ENCODE measurements at regions not wholly inside any gene's neighbourhood (a gene's known extent, or its start where the extent isn't known, plus 50 kb on each side); places are given as distances from the start of the nearest gene placed in this dataset.

DNA sequence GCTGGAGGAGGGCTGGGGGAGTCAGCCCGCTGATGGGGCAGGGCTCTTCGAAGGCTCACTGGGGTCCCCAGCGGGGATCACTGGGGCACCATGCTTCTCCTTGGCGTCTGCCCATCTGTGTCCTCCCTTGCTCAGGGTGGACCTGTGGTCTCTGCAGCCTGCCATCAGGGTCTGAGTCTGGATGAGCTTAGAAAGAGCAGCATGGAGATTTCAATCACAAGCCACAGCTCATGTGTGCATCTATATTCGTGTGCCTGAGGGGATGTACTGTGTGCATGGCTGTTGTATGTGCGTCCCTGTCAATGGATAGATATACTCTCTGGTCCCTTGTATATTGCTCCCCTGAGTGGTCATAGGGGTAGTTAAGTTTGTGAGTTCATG, 126.6 kb upstream of the SDK2 start:
- DNase-seq (ENCODE audit: low read depth): no peak
- no peak overlapping the region for H3K4me3 ChIP-seq (ENCODE audit: low read depth, low read length)
- ChIA-PET POLR2A (no interaction called here), CTCF (no interaction called here)
- no peaks in the 10 kb centered on the region for H3K27me3 ChIP-seq (ENCODE audit: control insufficient read depth, insufficient read depth, low read length)
- no peaks in the 10 kb centered on the region for H3K36me3 ChIP-seq (ENCODE audit: control insufficient read depth, insufficient read depth, low read length)
- TF ChIP-seq, protein P1, sequence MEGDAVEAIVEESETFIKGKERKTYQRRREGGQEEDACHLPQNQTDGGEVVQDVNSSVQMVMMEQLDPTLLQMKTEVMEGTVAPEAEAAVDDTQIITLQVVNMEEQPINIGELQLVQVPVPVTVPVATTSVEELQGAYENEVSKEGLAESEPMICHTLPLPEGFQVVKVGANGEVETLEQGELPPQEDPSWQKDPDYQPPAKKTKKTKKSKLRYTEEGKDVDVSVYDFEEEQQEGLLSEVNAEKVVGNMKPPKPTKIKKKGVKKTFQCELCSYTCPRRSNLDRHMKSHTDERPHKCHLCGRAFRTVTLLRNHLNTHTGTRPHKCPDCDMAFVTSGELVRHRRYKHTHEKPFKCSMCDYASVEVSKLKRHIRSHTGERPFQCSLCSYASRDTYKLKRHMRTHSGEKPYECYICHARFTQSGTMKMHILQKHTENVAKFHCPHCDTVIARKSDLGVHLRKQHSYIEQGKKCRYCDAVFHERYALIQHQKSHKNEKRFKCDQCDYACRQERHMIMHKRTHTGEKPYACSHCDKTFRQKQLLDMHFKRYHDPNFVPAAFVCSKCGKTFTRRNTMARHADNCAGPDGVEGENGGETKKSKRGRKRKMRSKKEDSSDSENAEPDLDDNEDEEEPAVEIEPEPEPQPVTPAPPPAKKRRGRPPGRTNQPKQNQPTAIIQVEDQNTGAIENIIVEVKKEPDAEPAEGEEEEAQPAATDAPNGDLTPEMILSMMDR (IDR thresholded peaks at IDR 0.05; ENCODE audit: insufficient read depth, low read depth, low read length): no peak

DNA sequence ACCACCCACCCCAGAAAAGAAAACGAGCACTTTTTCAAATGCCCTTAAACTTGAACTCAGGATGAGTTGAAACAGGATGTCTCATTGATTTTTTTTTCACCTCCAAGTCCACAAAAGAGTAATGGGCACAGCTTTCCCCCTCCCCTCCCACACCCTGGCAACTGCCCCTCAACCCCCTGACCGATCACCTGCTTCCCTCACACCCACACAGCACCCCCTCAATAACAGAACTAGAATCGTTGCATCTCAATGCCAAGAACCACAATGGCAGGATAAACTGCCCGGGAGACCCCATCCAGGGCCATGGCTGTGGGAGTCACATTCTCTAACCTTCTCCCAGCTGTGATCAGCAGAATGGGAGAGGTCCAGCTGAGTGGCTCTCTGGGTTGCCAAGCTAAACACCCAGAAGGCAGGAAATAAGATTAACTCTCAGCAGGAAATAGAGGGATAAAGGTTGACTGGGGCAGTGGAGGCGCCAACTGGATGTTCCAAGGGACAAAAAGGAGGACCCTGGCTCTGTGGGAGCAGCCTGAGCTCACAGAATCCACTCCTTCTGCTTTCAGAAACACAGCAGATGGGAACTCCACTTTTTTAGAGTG, 128.0 kb upstream of the SDK2 start:
- POLR2A ChIA-PET: no interaction called here

DNA sequence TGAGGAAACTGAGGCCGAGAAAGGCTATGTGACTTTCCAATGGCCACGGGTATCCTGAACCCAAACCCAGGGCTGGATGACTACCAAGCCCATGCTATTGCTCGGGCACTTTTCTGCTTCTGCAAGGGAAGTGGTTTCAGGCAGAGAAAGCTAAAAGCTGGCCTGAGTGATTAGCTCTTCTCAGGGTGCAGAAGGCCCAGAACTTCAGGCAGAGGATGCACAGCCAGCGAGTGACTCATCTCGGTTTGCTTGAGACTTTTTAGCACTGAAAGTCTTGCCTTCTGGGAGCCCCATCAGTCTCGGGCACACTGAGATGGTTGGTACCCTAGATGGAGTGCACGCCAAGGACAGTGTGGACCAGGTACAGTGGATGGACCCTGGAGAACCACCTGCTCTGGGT, 129.5 kb upstream of the SDK2 start:
- Histone ChIP-seq H3K36me3 (ENCODE audit: control insufficient read depth, insufficient read depth, low read length) (no peaks in the 10 kb centered on the region), H3K4me3 (ENCODE audit: low read depth, low read length) (no peak overlapping the region), H3K27me3 (ENCODE audit: control insufficient read depth, insufficient read depth, low read length) (no peaks in the 10 kb centered on the region)
- CTCF ChIA-PET: no interaction called here
- POLR2A ChIA-PET: no interaction called here
- TF ChIP-seq, protein P1 (IDR thresholded peaks at IDR 0.05; ENCODE audit: insufficient read depth, low read depth, low read length): no peak
- DNase-seq (ENCODE audit: low read depth): no peak

More for the DNA sequence above, 128.0 kb upstream of the SDK2 start:
- TF ChIP-seq, protein P1 (IDR thresholded peaks at IDR 0.05; ENCODE audit: insufficient read depth, low read depth, low read length): no peak
- H3K27me3 ChIP-seq (ENCODE audit: control insufficient read depth, insufficient read depth, low read length): no peaks in the 10 kb centered on the region
- H3K36me3 ChIP-seq (ENCODE audit: control insufficient read depth, insufficient read depth, low read length): no peaks in the 10 kb centered on the region
- H3K4me3 ChIP-seq (ENCODE audit: low read depth, low read length): no peak overlapping the region
- no peak for DNase-seq (ENCODE audit: low read depth)
- CTCF ChIA-PET: no interaction called here

DNA sequence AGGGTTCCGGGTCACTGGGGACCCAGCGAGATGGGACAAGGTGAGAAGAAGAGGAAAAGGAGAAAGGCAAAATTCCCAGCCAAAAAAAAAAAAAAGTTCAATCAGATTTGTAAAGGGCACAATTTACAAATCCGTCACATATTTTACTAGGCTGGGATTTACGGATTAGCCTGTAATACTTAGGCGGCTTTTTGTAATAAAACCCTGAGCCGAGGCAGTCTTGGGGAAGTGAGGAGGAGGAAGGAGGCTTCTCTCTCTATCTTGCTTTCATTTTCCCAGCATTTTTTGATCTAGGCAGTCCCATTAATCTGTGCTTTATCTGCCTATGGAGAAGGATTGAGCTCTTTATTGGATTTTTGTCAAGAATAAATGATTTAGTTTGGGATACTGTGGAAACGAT, 130.6 kb upstream of the SDK2 start:
- TF ChIP-seq, protein P1 (IDR thresholded peaks at IDR 0.05; ENCODE audit: insufficient read depth, low read depth, low read length): no peak
- CTCF ChIA-PET: no interaction called here
- Histone ChIP-seq H3K36me3 (ENCODE audit: control insufficient read depth, insufficient read depth, low read length) (no peaks in the 10 kb centered on the region), H3K4me3 (ENCODE audit: low read depth, low read length) (no peak overlapping the region), H3K27me3 (ENCODE audit: control insufficient read depth, insufficient read depth, low read length) (no peaks in the 10 kb centered on the region)
- POLR2A ChIA-PET: no interaction called here
- no peak for DNase-seq (ENCODE audit: low read depth)

- Histone ChIP-seq H3K27me3 (ENCODE audit: control insufficient read depth, insufficient read depth, low read length) (no peaks in the 10 kb centered on the region), H3K36me3 (ENCODE audit: control insufficient read depth, insufficient read depth, low read length) (no peaks in the 10 kb centered on the region), H3K4me3 (ENCODE audit: low read depth, low read length) (no peak overlapping the region)
- CTCF ChIA-PET: no interaction called here
- TF ChIP-seq, protein P1 (IDR thresholded peaks at IDR 0.05; ENCODE audit: insufficient read depth, low read depth, low read length): no peak
- no peak for DNase-seq (ENCODE audit: low read depth)
- POLR2A ChIA-PET: no interaction called here
Measured at GRCh38 chr17:73776351-73777130, 132.3 kb upstream of the SDK2 start.
